Neural cell (in vitro differentiated cells): ENCODE measurements at regions not wholly inside any gene's neighbourhood (a gene's known extent, or its start where the extent isn't known, plus 50 kb on each side); places are given as distances from the start of the nearest gene placed in this dataset.

ENCODE experiments used
- H2AFZ ChIP-seq: fragments of 200-600, 300-800 bp; sonication (generic), shearing (Covaris generic); 2 replicates; pipeline ENCODE4 v1.6.0; 2014; ENCODE audit warnings: low read depth, mild to moderate bottlenecking, antibody characterized with exemption, low read length, moderate library complexity
- H3F3A ChIP-seq: fragments of 200-600 bp; shearing (Covaris generic); 2 replicates; pipeline ENCODE4 v1.6.1; 2016; ENCODE audit warnings: mild to moderate bottlenecking, moderate library complexity, mixed read lengths, antibody characterized with exemption, low read length; ENCODE audit not compliant: insufficient read depth, poor library complexity, severe bottlenecking
- H3K27ac ChIP-seq: fragments of 200-600, 300-800 bp; sonication (generic), shearing (Covaris generic); 2 replicates; pipeline ENCODE4 v1.5.1; 2014; ENCODE audit warnings: mild to moderate bottlenecking, low read length, moderate library complexity
- H3K27me3 ChIP-seq: fragments of 300-800, 200-600 bp; sonication (generic), shearing (Covaris generic); 2 replicates; pipeline ENCODE4 v1.6.0; 2014; ENCODE audit warnings: mild to moderate bottlenecking, low read depth, low read length, moderate library complexity; ENCODE audit not compliant: insufficient read depth
- H3K36me3 ChIP-seq: fragments of 300-800, 200-600 bp; sonication (generic), shearing (Covaris generic); 2 replicates; pipeline ENCODE4 v1.5.1; 2014; ENCODE audit warnings: mild to moderate bottlenecking, antibody characterized with exemption, low read length, moderate library complexity; ENCODE audit not compliant: insufficient read depth
- H3K4me2 ChIP-seq: fragments of 300-800, 200-600 bp; sonication (generic), shearing (Covaris generic); 2 replicates; pipeline ENCODE4 v1.6.0; 2014; ENCODE audit warnings: mild to moderate bottlenecking, low read length
- H3K4me3 ChIP-seq: fragments of 300-800, 200-600 bp; sonication (generic), shearing (Covaris generic); 2 replicates; pipeline ENCODE4 v1.5.1; 2014; ENCODE audit warnings: mild to moderate bottlenecking, low read length, moderate library complexity
- H3K79me2 ChIP-seq: fragments of 200-600 bp; shearing (Covaris generic); replicated peaks from 2 replicates; pipeline ENCODE4 v1.6.0; 2014; ENCODE audit warnings: mild to moderate bottlenecking, low read length, moderate library complexity; ENCODE audit not compliant: insufficient read depth
- H3K9ac ChIP-seq: fragments of 300-800, 200-600 bp; sonication (generic), shearing (Covaris generic); 2 replicates; pipeline ENCODE4 v1.6.1; 2016; ENCODE audit warnings: mild to moderate bottlenecking, low read length, mixed read lengths
- H3K9me2 ChIP-seq: fragments of 200-600 bp; shearing (Covaris generic); 2 replicates; pipeline ENCODE4 v1.6.1; 2016; ENCODE audit warnings: mild to moderate bottlenecking, low read length, mixed read lengths; ENCODE audit not compliant: insufficient read depth
- H3K9me3 ChIP-seq: fragments of 200-600, 300-800 bp; sonication (generic), shearing (Covaris generic); 2 replicates; pipeline ENCODE4 v1.6.1; 2016; ENCODE audit warnings: mild to moderate bottlenecking, mixed run types, low read length, moderate library complexity, mixed read lengths
- H4K20me1 ChIP-seq: fragments of 200-600 bp; shearing (Covaris generic); 2 replicates; pipeline ENCODE4 v1.6.1; 2016; ENCODE audit warnings: mild to moderate bottlenecking, mixed run types; ENCODE audit not compliant: insufficient read depth
- EP300 ChIP-seq: fragments of 450-650 bp; conservative IDR thresholded peaks from 2 replicates; pipeline ENCODE4 v1.6.1; 2014; ENCODE audit warnings: antibody characterized with exemption, mild to moderate bottlenecking, moderate library complexity; ENCODE audit not compliant: poor library complexity, severe bottlenecking
- EZH2 ChIP-seq: fragments of 200-600, 300-800 bp; shearing (Covaris generic), sonication (generic); IDR thresholded peaks from 2 replicates; pipeline ENCODE4 v1.6.1; 2014; ENCODE audit warnings: antibody characterized with exemption, low read length, borderline replicate concordance, mild to moderate bottlenecking; ENCODE audit not compliant: insufficient read depth, poor library complexity, severe bottlenecking
- MXI1 ChIP-seq: fragments of 450-650 bp; conservative IDR thresholded peaks from 2 replicates; pipeline ENCODE4 v1.6.1; 2014; ENCODE audit warnings: antibody characterized with exemption, mild to moderate bottlenecking; ENCODE audit not compliant: poor library complexity, severe bottlenecking
- POLR2AphosphoS5 ChIP-seq: IDR thresholded peaks from 2 replicates; pipeline ENCODE4 v1.6.1; 2012
- RAD21 ChIP-seq: fragments of 450-650 bp; conservative IDR thresholded peaks from 2 replicates; pipeline ENCODE4 v1.6.1; 2014; ENCODE audit warnings: antibody characterized with exemption, mild to moderate bottlenecking, moderate library complexity
- SMC3 ChIP-seq: fragments of 450-650 bp; conservative IDR thresholded peaks from 2 replicates; pipeline ENCODE4 v1.6.1; 2014; ENCODE audit warnings: antibody characterized with exemption, mild to moderate bottlenecking, moderate library complexity; ENCODE audit not compliant: poor library complexity
- TAF1 ChIP-seq: IDR thresholded peaks from 2 replicates; pipeline ENCODE4 v1.6.1; 2012; ENCODE audit warnings: low read depth
- TF ChIP-seq, protein P1 (sequence below): IDR thresholded peaks from 2 replicates; pipeline ENCODE4 v1.6.1; 2012; ENCODE audit warnings: borderline replicate concordance
- TF ChIP-seq, protein P2 (sequence below): fragments of 450-650 bp; IDR thresholded peaks from 2 replicates; pipeline ENCODE4 v1.5.1; 2014; ENCODE audit warnings: antibody characterized with exemption, mild to moderate bottlenecking, moderate library complexity; ENCODE audit not compliant: poor library complexity, severe bottlenecking

DNA sequence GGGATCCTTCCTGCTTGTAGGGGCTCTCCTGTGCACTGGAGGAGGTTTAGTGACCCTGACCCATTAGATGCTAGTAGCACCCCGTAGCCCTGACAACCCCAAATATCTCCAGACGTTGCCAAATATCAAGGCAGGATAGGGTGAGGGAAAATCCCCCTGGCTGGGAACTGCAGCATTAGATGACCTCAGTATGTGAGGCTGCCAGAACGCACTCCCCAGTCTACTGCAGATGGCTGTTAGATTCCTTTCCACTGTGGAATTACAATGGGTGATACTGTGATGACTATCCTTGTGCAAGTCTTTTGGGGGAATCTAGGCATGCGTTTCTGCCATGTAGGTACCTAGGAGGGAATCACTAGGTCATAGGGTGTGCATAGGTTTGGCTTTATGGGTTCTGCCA lies 226.3 kb upstream of the KCNG1 start:
- H3F3A ChIP-seq, result no peaks in the 10 kb centered on the region
- no peak overlapping the region for H2AFZ ChIP-seq
- H3K4me3 ChIP-seq, result no peak overlapping the region
- no peaks in the 10 kb centered on the region for H3K27me3 ChIP-seq
- no peak for TF ChIP-seq SMC3
- TF ChIP-seq EP300, result no peak
- H3K9ac ChIP-seq, result no peak overlapping the region
- H3K36me3 ChIP-seq, result no peaks in the 10 kb centered on the region
- no peaks in the 10 kb centered on the region for H3K9me3 ChIP-seq
- H3K4me2 ChIP-seq, result no peak overlapping the region
- H3K9me2 ChIP-seq, result no peaks in the 10 kb centered on the region
- H3K27ac ChIP-seq, result no peak overlapping the region
- H3K79me2 ChIP-seq, result no peaks in the 10 kb centered on the region
- no peaks in the 10 kb centered on the region for H4K20me1 ChIP-seq

DNA sequence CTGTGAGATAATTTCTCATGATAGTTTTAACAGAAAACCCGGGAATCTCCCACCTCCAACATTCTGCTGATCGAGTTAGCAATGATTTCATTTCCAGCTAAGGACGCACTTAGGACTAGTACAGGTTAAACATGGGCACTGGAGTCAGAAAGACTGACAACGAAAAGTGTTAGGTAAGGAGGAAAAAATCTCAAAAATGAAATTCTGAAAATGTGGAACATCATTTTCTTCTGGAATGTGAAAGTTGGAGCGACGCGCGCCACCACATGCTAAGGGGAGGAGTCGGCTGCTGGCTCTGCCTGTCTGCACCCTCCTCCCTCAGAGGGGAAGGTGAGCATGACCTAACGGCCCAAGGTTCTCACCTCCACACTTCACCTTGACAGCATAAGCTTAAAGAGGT lies 221.6 kb upstream of the KCNG1 start:
- no peak overlapping the region for H3K9ac ChIP-seq
- no peaks in the 10 kb centered on the region for H3K79me2 ChIP-seq
- H2AFZ ChIP-seq, result no peak overlapping the region
- peaks cover 6% of the 10 kb centered on the region for H3K9me3 ChIP-seq
- H3K27ac ChIP-seq, result no peak overlapping the region
- TF ChIP-seq TAF1, result no peak
- TF ChIP-seq SMC3, result no peak
- TF ChIP-seq EZH2, result no peak
- no peak for TF ChIP-seq POLR2AphosphoS5
- no peak for TF ChIP-seq RAD21
- no peak for TF ChIP-seq EP300
- no peak for TF ChIP-seq MXI1
- TF ChIP-seq, protein P1, sequence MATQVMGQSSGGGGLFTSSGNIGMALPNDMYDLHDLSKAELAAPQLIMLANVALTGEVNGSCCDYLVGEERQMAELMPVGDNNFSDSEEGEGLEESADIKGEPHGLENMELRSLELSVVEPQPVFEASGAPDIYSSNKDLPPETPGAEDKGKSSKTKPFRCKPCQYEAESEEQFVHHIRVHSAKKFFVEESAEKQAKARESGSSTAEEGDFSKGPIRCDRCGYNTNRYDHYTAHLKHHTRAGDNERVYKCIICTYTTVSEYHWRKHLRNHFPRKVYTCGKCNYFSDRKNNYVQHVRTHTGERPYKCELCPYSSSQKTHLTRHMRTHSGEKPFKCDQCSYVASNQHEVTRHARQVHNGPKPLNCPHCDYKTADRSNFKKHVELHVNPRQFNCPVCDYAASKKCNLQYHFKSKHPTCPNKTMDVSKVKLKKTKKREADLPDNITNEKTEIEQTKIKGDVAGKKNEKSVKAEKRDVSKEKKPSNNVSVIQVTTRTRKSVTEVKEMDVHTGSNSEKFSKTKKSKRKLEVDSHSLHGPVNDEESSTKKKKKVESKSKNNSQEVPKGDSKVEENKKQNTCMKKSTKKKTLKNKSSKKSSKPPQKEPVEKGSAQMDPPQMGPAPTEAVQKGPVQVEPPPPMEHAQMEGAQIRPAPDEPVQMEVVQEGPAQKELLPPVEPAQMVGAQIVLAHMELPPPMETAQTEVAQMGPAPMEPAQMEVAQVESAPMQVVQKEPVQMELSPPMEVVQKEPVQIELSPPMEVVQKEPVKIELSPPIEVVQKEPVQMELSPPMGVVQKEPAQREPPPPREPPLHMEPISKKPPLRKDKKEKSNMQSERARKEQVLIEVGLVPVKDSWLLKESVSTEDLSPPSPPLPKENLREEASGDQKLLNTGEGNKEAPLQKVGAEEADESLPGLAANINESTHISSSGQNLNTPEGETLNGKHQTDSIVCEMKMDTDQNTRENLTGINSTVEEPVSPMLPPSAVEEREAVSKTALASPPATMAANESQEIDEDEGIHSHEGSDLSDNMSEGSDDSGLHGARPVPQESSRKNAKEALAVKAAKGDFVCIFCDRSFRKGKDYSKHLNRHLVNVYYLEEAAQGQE, result no peak
- TF ChIP-seq, protein P2, sequence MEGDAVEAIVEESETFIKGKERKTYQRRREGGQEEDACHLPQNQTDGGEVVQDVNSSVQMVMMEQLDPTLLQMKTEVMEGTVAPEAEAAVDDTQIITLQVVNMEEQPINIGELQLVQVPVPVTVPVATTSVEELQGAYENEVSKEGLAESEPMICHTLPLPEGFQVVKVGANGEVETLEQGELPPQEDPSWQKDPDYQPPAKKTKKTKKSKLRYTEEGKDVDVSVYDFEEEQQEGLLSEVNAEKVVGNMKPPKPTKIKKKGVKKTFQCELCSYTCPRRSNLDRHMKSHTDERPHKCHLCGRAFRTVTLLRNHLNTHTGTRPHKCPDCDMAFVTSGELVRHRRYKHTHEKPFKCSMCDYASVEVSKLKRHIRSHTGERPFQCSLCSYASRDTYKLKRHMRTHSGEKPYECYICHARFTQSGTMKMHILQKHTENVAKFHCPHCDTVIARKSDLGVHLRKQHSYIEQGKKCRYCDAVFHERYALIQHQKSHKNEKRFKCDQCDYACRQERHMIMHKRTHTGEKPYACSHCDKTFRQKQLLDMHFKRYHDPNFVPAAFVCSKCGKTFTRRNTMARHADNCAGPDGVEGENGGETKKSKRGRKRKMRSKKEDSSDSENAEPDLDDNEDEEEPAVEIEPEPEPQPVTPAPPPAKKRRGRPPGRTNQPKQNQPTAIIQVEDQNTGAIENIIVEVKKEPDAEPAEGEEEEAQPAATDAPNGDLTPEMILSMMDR, result no peak
- no peak overlapping the region for H3K4me3 ChIP-seq
- no peaks in the 10 kb centered on the region for H3K36me3 ChIP-seq
- no peaks in the 10 kb centered on the region for H4K20me1 ChIP-seq
- H3K9me2 ChIP-seq, result no peaks in the 10 kb centered on the region
- no peak overlapping the region for H3K4me2 ChIP-seq
- H3F3A ChIP-seq, result no peaks in the 10 kb centered on the region
- H3K27me3 ChIP-seq, result no peaks in the 10 kb centered on the region

DNA sequence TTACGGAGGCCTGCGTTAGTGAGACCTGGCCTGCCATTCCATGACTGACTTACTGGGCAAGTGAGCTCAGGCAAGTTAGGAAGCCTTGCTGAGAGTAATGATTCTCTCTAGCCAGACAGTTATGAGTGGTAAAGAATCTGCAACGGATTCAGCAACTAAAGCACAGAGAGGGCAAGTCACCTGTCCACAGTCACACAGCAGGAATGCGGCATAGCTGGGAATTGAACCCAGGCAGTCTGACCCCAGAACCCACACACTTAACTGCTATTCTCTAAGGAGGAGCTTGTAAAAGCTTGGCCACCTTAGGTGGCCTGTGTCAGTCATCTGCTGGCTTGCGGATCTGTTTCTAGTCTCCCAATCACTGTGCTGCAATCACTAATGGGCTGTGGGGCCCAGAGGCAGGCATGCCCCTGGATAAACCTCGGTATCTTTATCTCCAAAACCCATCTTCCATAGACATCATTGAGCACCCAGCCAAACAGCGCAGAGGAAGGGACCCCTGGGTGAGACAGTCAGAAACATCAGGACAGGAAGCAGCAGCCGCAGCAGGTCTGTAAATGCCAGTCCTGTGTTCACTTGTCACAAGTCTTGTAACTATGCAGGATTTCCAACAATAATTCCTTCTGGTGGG lies 215.9 kb upstream of the KCNG1 start:
- no peak overlapping the region for H3K4me2 ChIP-seq
- no peaks in the 10 kb centered on the region for H3K9me2 ChIP-seq
- TF ChIP-seq EP300 (no peak), MXI1 (no peak)
- TF ChIP-seq, protein P1, result no peak
- no peak overlapping the region for H3K4me3 ChIP-seq
- no peak overlapping the region for H3K9ac ChIP-seq
- H3F3A ChIP-seq, result no peaks in the 10 kb centered on the region
- no peak overlapping the region for H3K27ac ChIP-seq
- H2AFZ ChIP-seq, result no peak overlapping the region
- no peaks in the 10 kb centered on the region for H3K79me2 ChIP-seq
- no peaks in the 10 kb centered on the region for H3K36me3 ChIP-seq
- H3K9me3 ChIP-seq, result peaks cover 6% of the 10 kb centered on the region
- no peaks in the 10 kb centered on the region for H4K20me1 ChIP-seq
- no peaks in the 10 kb centered on the region for H3K27me3 ChIP-seq
